ENCODE measurements at regions not wholly inside any gene's neighbourhood (a gene's known extent, or its start where the extent isn't known, plus 50 kb on each side); places are given as distances from the start of the nearest gene placed in this dataset.

- no peaks in the 10 kb centered on the region for H3K4me1 ChIP-seq
- H3K27ac ChIP-seq: no peak overlapping the region
- no peak for TF ChIP-seq CTCF (IDR thresholded peaks at IDR 0.05)
- no peak for TF ChIP-seq POLR2A (IDR thresholded peaks at IDR 0.05)
- no peak overlapping the region for H3K4me3 ChIP-seq (replicated peaks in 1 of 3)
- WGBS, 2 donors: 88 to 90% methylated on average over 2 of the region's 2 CpGs
- no peaks in the 10 kb centered on the region for H3K9me3 ChIP-seq
- intact Hi-C loops (cut with DNase I): no loop called here
- no peaks in the 10 kb centered on the region for H3K36me3 ChIP-seq
- H3K27me3 ChIP-seq: no peaks in the 10 kb centered on the region
- no peak for DNase-seq
Measured at GRCh38 chr11:28459912-28460311, 351.7 kb downstream of the METTL15 start.

GRCh38 chr11:28457481-28458065 is 349.4 kb downstream of the METTL15 start:
- no peak for DNase-seq
- Histone ChIP-seq H3K27ac (no peak overlapping the region), H3K36me3 (no peaks in the 10 kb centered on the region), H3K4me3 (replicated peaks in 1 of 3) (no peak overlapping the region), H3K4me1 (no peaks in the 10 kb centered on the region), H3K27me3 (no peaks in the 10 kb centered on the region), H3K9me3 (no peaks in the 10 kb centered on the region)
- TF ChIP-seq CTCF (IDR thresholded peaks at IDR 0.05) (no peak), POLR2A (IDR thresholded peaks at IDR 0.05) (no peak)
- WGBS, 2 donors: 85 to 88% methylated on average over 5 of the region's 5 CpGs
- intact Hi-C loops (cut with DNase I): no loop called here

- no peak for TF ChIP-seq CTCF (IDR thresholded peaks at IDR 0.05)
- TF ChIP-seq POLR2A (IDR thresholded peaks at IDR 0.05): no peak
- H3K27ac ChIP-seq: no peak overlapping the region
- no peak overlapping the region for H3K4me3 ChIP-seq (replicated peaks in 1 of 3)
- H3K36me3 ChIP-seq: no peaks in the 10 kb centered on the region
- WGBS, 2 donors: 94 to 96% methylated on average over 2 of the region's 2 CpGs
- no peaks in the 10 kb centered on the region for H3K4me1 ChIP-seq
- H3K9me3 ChIP-seq: no peaks in the 10 kb centered on the region
- intact Hi-C loops (cut with DNase I): no loop called here
- no peak for DNase-seq
- H3K27me3 ChIP-seq: no peaks in the 10 kb centered on the region
Measured at GRCh38 chr11:28448186-28448585, 340.0 kb downstream of the METTL15 start.

- 76 to 88% methylated on average over 1 of the region's 1 CpG for WGBS, 2 donors
- no peaks in the 10 kb centered on the region for H3K27me3 ChIP-seq
- H3K36me3 ChIP-seq: no peaks in the 10 kb centered on the region
- intact Hi-C loops (cut with DNase I): no loop called here
- no peak overlapping the region for H3K4me3 ChIP-seq (replicated peaks in 1 of 3)
- no peaks in the 10 kb centered on the region for H3K4me1 ChIP-seq
- DNase-seq: no peak
- TF ChIP-seq POLR2A (IDR thresholded peaks at IDR 0.05) (no peak), CTCF (IDR thresholded peaks at IDR 0.05) (no peak)
- H3K27ac ChIP-seq: no peak overlapping the region
- no peaks in the 10 kb centered on the region for H3K9me3 ChIP-seq
Measured at GRCh38 chr11:28447226-28447625, 339.0 kb downstream of the METTL15 start.

GRCh38 chr11:28442131-28442530 is 333.9 kb downstream of the METTL15 start:
- DNase-seq: no peak
- H3K36me3 ChIP-seq: no peaks in the 10 kb centered on the region
- TF ChIP-seq CTCF (IDR thresholded peaks at IDR 0.05) (no peak), POLR2A (IDR thresholded peaks at IDR 0.05) (no peak)
- WGBS, 2 donors: 82 to 93% methylated on average over 2 of the region's 2 CpGs
- no peak overlapping the region for H3K27ac ChIP-seq
- no peak overlapping the region for H3K4me3 ChIP-seq (replicated peaks in 1 of 3)
- H3K9me3 ChIP-seq: no peaks in the 10 kb centered on the region
- no peaks in the 10 kb centered on the region for H3K4me1 ChIP-seq
- intact Hi-C loops (cut with DNase I): no loop called here
- H3K27me3 ChIP-seq: no peaks in the 10 kb centered on the region

Measured in thyroid gland (tissue), 4 donors.